ENCODE measurements at regions not wholly inside any gene's neighbourhood (a gene's known extent, or its start where the extent isn't known, plus 50 kb on each side); places are given as distances from the start of the nearest gene placed in this dataset.

DNA sequence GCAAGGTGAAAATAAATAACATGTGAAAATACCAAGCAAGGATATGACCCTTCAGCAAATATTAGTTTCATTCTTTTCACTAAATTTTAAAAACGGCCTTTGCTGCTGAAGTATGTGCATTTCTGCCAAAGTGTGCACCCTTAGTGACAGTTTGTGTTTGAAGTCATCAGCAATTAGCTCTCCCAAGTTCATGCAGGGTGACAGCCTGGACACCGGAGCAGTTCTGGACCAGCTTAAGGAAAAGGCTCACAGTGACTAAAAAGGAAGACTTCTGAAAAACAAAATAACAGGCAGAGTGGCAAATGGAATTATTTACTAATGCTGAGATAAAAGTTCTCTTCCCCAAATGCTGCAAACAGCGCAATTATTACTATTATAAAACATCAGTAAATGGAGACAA, 69.3 kb upstream of the NEBL start:
- H3K4me1 Mint-ChIP-seq: no peaks in the 10 kb centered on the region
- H3K27ac ChIP-seq (ENCODE audit: low read depth, low read length): no peak overlapping the region
- no peak overlapping the region for H3K4me3 ChIP-seq (ENCODE audit: low read length)
- H3K36me3 Mint-ChIP-seq: no peaks in the 10 kb centered on the region
- ChIA-PET CTCF (no interaction called here), POLR2A (no interaction called here)
- H3K9me3 Mint-ChIP-seq: peaks cover 0 to 4% (median 2%) of the 10 kb centered on the region in 5 donors
- no peaks in the 10 kb centered on the region for H3K27me3 ChIP-seq (ENCODE audit: insufficient read depth, low read length, poor library complexity, severe bottlenecking)
- no peaks in the 10 kb centered on the region for H3K4me1 ChIP-seq (ENCODE audit: insufficient read depth, low read length)
- peaks cover 0 to 3% of the 10 kb centered on the region in 2 donors for H3K27me3 Mint-ChIP-seq
- no peak overlapping the region for H3K4me3 Mint-ChIP-seq
- DNase-seq: no peak
- no peaks in the 10 kb centered on the region for H3K36me3 ChIP-seq (ENCODE audit: insufficient read depth, low read length)
- no peaks in the 10 kb centered on the region for H3K9me3 ChIP-seq (ENCODE audit: low read length)
- H3K27ac Mint-ChIP-seq: no peak overlapping the region

DNA sequence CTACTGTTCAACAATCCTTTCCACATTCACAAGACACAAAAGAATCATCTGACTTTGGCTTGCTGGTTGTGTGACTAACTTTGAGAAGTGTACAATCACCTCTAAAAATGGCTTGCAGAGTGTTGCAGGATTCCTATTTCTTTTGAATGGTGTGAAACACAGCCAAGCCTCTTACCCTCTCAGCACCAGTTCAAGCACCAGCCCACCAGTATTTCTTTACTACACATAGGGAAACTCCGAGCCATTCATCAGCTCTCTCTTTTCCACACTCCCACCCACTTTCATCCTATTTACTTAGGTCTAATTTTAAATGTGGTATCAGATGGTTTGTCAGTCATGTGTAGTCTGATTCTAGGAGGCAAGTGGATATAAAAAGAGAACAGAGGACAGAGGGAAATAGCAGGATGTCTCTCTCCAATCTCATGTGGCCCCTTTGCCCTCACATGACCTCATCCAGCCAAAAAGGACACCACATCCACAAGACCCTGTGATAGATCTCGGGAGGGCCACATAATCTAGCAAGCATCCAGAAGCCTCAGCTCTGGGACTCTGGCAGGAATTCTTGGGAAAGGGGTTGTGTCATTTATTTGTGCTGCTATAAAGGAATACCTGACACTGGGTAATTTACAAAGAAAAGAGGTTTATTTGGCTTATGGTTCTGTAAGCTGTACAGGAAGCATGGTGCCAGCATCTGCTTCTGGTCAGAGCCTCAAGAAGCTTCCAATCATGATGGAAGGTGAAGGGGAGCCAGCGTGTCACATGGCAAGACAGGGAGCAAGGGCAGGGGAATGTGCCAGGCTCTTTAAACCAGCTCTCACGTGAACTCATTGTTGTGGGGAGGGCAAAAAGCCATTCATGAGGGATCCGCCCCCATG, 66.8 kb upstream of the NEBL start:
- ChIA-PET CTCF (no interaction called here), POLR2A (no interaction called here)
- Histone ChIP-seq H3K27ac (ENCODE audit: low read depth, low read length) (no peak overlapping the region), H3K4me3 (ENCODE audit: low read length) (no peak overlapping the region), H3K9me3 (ENCODE audit: low read length) (no peaks in the 10 kb centered on the region), H3K4me1 (ENCODE audit: insufficient read depth, low read length) (no peaks in the 10 kb centered on the region), H3K27me3 (ENCODE audit: insufficient read depth, low read length, poor library complexity, severe bottlenecking) (no peaks in the 10 kb centered on the region), H3K36me3 (ENCODE audit: insufficient read depth, low read length) (no peaks in the 10 kb centered on the region)
- Mint-ChIP-seq H3K4me3 (no peak overlapping the region), H3K27ac (no peak overlapping the region), H3K9me3 (peaks cover 0 to 4% (median 2%) of the 10 kb centered on the region in 5 donors), H3K27me3 (peaks cover 0 to 3% of the 10 kb centered on the region in 2 donors), H3K4me1 (no peaks in the 10 kb centered on the region), H3K36me3 (no peaks in the 10 kb centered on the region)
- no peak for DNase-seq

DNA sequence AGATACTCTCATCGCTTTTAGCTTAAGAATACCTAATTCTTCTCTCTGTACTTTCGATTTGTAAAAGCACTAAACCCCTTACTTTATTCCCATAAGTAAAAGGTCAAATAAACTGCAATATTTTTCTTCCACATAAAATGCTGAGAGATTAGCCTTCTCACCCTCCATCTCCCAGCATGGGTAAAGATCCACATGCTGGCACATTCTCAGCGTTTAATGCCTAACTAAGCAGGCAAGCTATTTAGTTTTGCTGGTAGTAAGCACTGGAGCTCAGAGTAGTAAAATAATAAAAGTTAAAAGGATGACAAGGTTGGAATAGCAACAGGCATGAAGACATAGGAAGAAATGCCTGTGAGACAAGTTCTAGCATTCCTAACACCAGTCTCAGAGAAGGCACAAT, 65.9 kb upstream of the NEBL start:
- ChIA-PET CTCF (no interaction called here), POLR2A (no interaction called here)
- Histone ChIP-seq H3K4me3 (ENCODE audit: low read length) (no peak overlapping the region), H3K36me3 (ENCODE audit: insufficient read depth, low read length) (no peaks in the 10 kb centered on the region), H3K4me1 (ENCODE audit: insufficient read depth, low read length) (no peaks in the 10 kb centered on the region), H3K27ac (ENCODE audit: low read depth, low read length) (no peak overlapping the region), H3K9me3 (ENCODE audit: low read length) (no peaks in the 10 kb centered on the region), H3K27me3 (ENCODE audit: insufficient read depth, low read length, poor library complexity, severe bottlenecking) (no peaks in the 10 kb centered on the region)
- no peak overlapping the region for H3K4me3 Mint-ChIP-seq
- no peaks in the 10 kb centered on the region for H3K36me3 Mint-ChIP-seq
- H3K27me3 Mint-ChIP-seq: peaks cover 0 to 3% of the 10 kb centered on the region in 2 donors
- DNase-seq: no peak
- H3K27ac Mint-ChIP-seq: no peak overlapping the region
- H3K9me3 Mint-ChIP-seq: peaks cover 0 to 8% (median 2%) of the 10 kb centered on the region in 5 donors
- H3K4me1 Mint-ChIP-seq: no peaks in the 10 kb centered on the region

DNA sequence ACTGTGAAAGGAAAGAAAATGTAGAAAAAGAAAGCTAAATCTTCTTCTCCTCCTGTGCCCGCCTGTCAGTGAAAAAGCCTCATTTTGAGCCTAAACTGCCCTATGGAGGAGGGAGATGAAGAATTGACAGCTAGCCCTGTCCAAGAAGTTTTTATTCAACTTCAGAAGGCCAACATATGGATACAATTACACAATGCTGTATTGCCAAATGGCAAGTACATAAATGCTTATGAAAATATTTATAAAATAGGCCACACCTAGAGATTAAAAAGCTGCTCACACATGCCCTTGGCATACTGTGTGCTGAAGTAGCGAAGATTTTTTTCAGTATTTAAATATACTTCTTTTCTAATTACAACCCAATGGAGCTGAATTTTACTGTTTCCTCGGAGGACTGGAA, 65.1 kb upstream of the NEBL start:
- H3K4me1 Mint-ChIP-seq: no peaks in the 10 kb centered on the region
- no peak overlapping the region for H3K27ac ChIP-seq (ENCODE audit: low read depth, low read length)
- no peaks in the 10 kb centered on the region for H3K9me3 ChIP-seq (ENCODE audit: low read length)
- peaks cover 0 to 8% (median 2%) of the 10 kb centered on the region in 5 donors for H3K9me3 Mint-ChIP-seq
- H3K27ac Mint-ChIP-seq: no peak overlapping the region
- CTCF ChIA-PET: no interaction called here
- DNase-seq: no peak
- POLR2A ChIA-PET: no interaction called here
- H3K27me3 Mint-ChIP-seq: peaks cover 0 to 3% of the 10 kb centered on the region in 2 donors
- no peaks in the 10 kb centered on the region for H3K36me3 Mint-ChIP-seq
- no peaks in the 10 kb centered on the region for H3K4me1 ChIP-seq (ENCODE audit: insufficient read depth, low read length)
- no peaks in the 10 kb centered on the region for H3K36me3 ChIP-seq (ENCODE audit: insufficient read depth, low read length)
- H3K4me3 Mint-ChIP-seq: no peak overlapping the region
- H3K27me3 ChIP-seq (ENCODE audit: insufficient read depth, low read length, poor library complexity, severe bottlenecking): no peaks in the 10 kb centered on the region
- H3K4me3 ChIP-seq (ENCODE audit: low read length): no peak overlapping the region

DNA sequence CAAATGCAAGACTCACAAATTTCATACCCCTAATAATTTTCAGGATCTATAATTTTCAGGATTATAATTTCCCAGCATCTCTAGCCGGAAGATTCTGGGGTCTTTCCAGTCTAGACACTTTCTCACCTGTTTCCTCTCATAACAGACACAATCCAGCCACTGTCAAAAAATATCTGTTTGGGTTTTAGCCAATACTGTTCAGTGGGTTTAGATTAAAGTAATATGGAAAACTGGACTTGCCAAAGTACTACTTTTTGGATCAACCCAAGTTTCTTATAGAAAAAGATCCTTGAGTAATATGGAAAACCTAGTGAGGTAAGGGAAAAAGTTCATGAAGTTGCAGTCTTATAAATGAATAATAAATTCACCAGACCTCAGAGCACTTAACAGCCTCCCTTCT, 62.1 kb upstream of the NEBL start:
- H3K27me3 Mint-ChIP-seq: peaks cover 0 to 4% of the 10 kb centered on the region in 2 donors
- ChIA-PET CTCF (no interaction called here), POLR2A (no interaction called here)
- Histone ChIP-seq H3K36me3 (ENCODE audit: insufficient read depth, low read length) (no peaks in the 10 kb centered on the region), H3K4me3 (ENCODE audit: low read length) (no peak overlapping the region), H3K27me3 (ENCODE audit: insufficient read depth, low read length, poor library complexity, severe bottlenecking) (no peaks in the 10 kb centered on the region), H3K27ac (ENCODE audit: low read depth, low read length) (no peak overlapping the region), H3K4me1 (ENCODE audit: insufficient read depth, low read length) (no peaks in the 10 kb centered on the region), H3K9me3 (ENCODE audit: low read length) (no peaks in the 10 kb centered on the region)
- H3K4me3 Mint-ChIP-seq: no peak overlapping the region
- peaks cover 0 to 3% (median 0%) of the 10 kb centered on the region in 5 donors for H3K9me3 Mint-ChIP-seq
- H3K36me3 Mint-ChIP-seq: no peaks in the 10 kb centered on the region
- H3K4me1 Mint-ChIP-seq: no peaks in the 10 kb centered on the region
- no peak overlapping the region for H3K27ac Mint-ChIP-seq
- no peak for DNase-seq

DNA sequence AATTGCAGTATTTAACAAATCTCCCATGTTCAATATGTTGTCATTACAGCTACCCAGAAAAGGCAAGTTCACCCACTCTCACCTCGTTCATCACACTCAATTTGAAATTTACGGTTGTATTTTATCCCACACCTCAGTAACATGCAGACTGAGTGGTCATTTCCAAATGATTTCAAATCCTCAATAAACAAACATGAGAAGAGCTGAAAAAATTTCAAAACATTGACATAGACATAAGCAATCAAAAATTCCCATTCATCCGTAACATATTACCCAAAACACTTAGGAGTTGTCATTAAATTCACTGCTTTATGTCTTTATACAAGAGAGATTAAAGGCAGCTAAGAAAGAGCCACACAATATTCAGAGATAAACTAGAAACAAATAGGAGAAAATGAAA, 61.7 kb upstream of the NEBL start:
- Mint-ChIP-seq H3K27ac (no peak overlapping the region), H3K4me1 (no peaks in the 10 kb centered on the region), H3K4me3 (no peak overlapping the region), H3K36me3 (no peaks in the 10 kb centered on the region), H3K27me3 (peaks cover 0 to 2% of the 10 kb centered on the region in 2 donors), H3K9me3 (peaks cover 0 to 3% (median 0%) of the 10 kb centered on the region in 5 donors)
- CTCF ChIA-PET: no interaction called here
- Histone ChIP-seq H3K27me3 (ENCODE audit: insufficient read depth, low read length, poor library complexity, severe bottlenecking) (no peaks in the 10 kb centered on the region), H3K4me3 (ENCODE audit: low read length) (no peak overlapping the region), H3K27ac (ENCODE audit: low read depth, low read length) (no peak overlapping the region), H3K4me1 (ENCODE audit: insufficient read depth, low read length) (no peaks in the 10 kb centered on the region), H3K9me3 (ENCODE audit: low read length) (no peaks in the 10 kb centered on the region), H3K36me3 (ENCODE audit: insufficient read depth, low read length) (no peaks in the 10 kb centered on the region)
- no peak for DNase-seq
- POLR2A ChIA-PET: no interaction called here

DNA sequence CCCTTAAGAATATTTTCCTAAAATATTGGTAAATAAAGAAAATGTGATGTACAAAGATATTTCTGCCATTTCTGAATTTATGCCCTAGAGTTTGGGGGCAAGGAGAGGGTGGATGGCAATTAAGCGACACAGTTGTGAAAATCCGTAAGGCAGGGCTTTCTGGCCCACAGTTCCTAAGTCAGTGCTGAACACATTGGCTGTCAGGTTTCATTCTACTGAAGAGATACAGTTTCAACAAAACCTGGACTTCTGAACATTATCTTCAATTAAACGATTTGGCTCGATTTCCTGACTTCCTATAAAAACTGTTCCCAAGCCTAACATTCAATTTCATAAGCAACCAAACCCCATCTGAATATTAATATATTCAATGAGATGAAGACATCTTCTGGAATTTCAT, 61.1 kb upstream of the NEBL start:
- Mint-ChIP-seq H3K27ac (no peak overlapping the region), H3K4me3 (no peak overlapping the region), H3K4me1 (no peaks in the 10 kb centered on the region), H3K9me3 (peaks cover 0 to 3% (median 0%) of the 10 kb centered on the region in 5 donors), H3K36me3 (no peaks in the 10 kb centered on the region), H3K27me3 (peaks cover 0 to 2% of the 10 kb centered on the region in 2 donors)
- no peak for DNase-seq
- POLR2A ChIA-PET: no interaction called here
- no peaks in the 10 kb centered on the region for H3K4me1 ChIP-seq (ENCODE audit: insufficient read depth, low read length)
- no peaks in the 10 kb centered on the region for H3K27me3 ChIP-seq (ENCODE audit: insufficient read depth, low read length, poor library complexity, severe bottlenecking)
- CTCF ChIA-PET: no interaction called here
- no peaks in the 10 kb centered on the region for H3K9me3 ChIP-seq (ENCODE audit: low read length)
- no peak overlapping the region for H3K27ac ChIP-seq (ENCODE audit: low read depth, low read length)
- no peaks in the 10 kb centered on the region for H3K36me3 ChIP-seq (ENCODE audit: insufficient read depth, low read length)
- no peak overlapping the region for H3K4me3 ChIP-seq (ENCODE audit: low read length)

DNA sequence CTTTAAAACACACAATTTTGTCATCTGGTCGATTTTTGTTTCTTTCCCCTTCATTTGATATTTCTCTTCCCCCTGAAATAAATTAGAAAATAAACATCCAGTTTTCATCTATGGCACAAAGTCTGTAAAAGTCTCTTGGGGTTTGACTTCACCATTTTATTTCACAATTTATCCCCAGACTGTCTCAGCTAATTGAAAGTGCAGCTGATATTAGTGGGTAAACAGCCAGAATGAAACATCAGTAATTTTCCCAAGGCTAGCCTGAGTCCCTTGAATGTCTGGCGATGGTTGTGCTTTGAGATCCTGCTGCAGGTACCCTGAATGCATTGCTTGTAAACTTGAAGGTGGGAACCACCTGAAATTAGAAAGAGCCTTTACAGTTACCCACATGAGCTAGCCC, 60.6 kb upstream of the NEBL start:
- CTCF ChIA-PET: no interaction called here
- Mint-ChIP-seq H3K27ac (no peak overlapping the region), H3K27me3 (peaks cover 0 to 2% of the 10 kb centered on the region in 2 donors)

More for the DNA sequence above, 60.6 kb upstream of the NEBL start:
- POLR2A ChIA-PET: no interaction called here
- no peaks in the 10 kb centered on the region for H3K27me3 ChIP-seq (ENCODE audit: insufficient read depth, low read length, poor library complexity, severe bottlenecking)
- H3K4me3 Mint-ChIP-seq: no peak overlapping the region
- no peak overlapping the region for H3K27ac ChIP-seq (ENCODE audit: low read depth, low read length)
- H3K36me3 Mint-ChIP-seq: no peaks in the 10 kb centered on the region
- H3K36me3 ChIP-seq (ENCODE audit: insufficient read depth, low read length): no peaks in the 10 kb centered on the region
- no peaks in the 10 kb centered on the region for H3K4me1 ChIP-seq (ENCODE audit: insufficient read depth, low read length)
- H3K9me3 Mint-ChIP-seq: peaks cover 0 to 3% (median 0%) of the 10 kb centered on the region in 5 donors
- H3K9me3 ChIP-seq (ENCODE audit: low read length): no peaks in the 10 kb centered on the region
- H3K4me3 ChIP-seq (ENCODE audit: low read length): no peak overlapping the region
- H3K4me1 Mint-ChIP-seq: no peaks in the 10 kb centered on the region
- DNase-seq: no peak

All from CD8-positive, alpha-beta memory T cell (primary cell).